ENCODE measurements at regions not wholly inside any gene's neighbourhood (a gene's known extent, or its start where the extent isn't known, plus 50 kb on each side); places are given as distances from the start of the nearest gene placed in this dataset.

- WGBS, 2 donors, result 67 to 83% methylated on average over 6 of the region's 6 CpGs
- TF ChIP-seq EP300 (IDR thresholded peaks at IDR 0.05) (no peak), POLR2A (IDR thresholded peaks at IDR 0.05) (no peak), POLR2AphosphoS5 (IDR thresholded peaks at IDR 0.05) (no peak)
- TF ChIP-seq, protein P1, sequence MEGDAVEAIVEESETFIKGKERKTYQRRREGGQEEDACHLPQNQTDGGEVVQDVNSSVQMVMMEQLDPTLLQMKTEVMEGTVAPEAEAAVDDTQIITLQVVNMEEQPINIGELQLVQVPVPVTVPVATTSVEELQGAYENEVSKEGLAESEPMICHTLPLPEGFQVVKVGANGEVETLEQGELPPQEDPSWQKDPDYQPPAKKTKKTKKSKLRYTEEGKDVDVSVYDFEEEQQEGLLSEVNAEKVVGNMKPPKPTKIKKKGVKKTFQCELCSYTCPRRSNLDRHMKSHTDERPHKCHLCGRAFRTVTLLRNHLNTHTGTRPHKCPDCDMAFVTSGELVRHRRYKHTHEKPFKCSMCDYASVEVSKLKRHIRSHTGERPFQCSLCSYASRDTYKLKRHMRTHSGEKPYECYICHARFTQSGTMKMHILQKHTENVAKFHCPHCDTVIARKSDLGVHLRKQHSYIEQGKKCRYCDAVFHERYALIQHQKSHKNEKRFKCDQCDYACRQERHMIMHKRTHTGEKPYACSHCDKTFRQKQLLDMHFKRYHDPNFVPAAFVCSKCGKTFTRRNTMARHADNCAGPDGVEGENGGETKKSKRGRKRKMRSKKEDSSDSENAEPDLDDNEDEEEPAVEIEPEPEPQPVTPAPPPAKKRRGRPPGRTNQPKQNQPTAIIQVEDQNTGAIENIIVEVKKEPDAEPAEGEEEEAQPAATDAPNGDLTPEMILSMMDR (IDR thresholded peaks at IDR 0.05), result no peak
- H3K9me3 ChIP-seq, result no peaks in the 10 kb centered on the region
These were observed 91.1 kb upstream of the CARD11 start for GRCh38 chr7:3134745-3135144.

DNA sequence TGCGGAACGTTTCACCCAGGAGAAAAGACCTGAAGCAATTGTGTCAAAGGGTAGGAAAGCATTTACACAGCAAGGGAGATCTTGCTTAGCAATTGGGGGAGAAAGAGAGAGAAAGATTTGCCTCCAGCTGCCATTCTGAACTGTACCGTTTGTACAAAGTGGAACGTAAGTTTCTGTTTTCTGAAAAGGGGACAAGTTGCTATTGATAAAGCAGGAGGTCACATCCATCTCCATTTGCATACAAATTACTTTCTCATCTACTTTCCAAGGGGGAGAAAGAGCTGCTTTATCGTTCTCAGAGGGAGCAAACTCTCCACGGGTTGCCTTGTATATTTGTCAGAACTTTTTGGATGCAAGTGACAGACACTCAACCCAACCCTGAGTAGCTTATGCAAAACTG, 92.0 kb upstream of the CARD11 start:
- no peak for TF ChIP-seq EP300 (IDR thresholded peaks at IDR 0.05)
- no peak for TF ChIP-seq POLR2A (IDR thresholded peaks at IDR 0.05)
- TF ChIP-seq POLR2AphosphoS5 (IDR thresholded peaks at IDR 0.05), result no peak
- TF ChIP-seq, protein P1 (IDR thresholded peaks at IDR 0.05), result no peak
- Histone ChIP-seq H3K27me3 (peaks cover 0 to 17% (median 0%) of the 10 kb centered on the region in 3 donors), H3K27ac (no peak overlapping the region), H3K4me1 (no peaks in the 10 kb centered on the region), H3K36me3 (no peaks in the 10 kb centered on the region), H3K9me3 (no peaks in the 10 kb centered on the region), H3K4me3 (no peak overlapping the region)
- intact Hi-C loops (cut with DNase I), result no loop called here
- 75 to 77% methylated on average over 6 of the region's 6 CpGs for WGBS, 2 donors
- no peak for DNase-seq

More at GRCh38 chr7:3134745-3135144, 91.1 kb upstream of the CARD11 start:
- intact Hi-C loops (cut with DNase I), result no loop called here
- H3K36me3 ChIP-seq, result no peaks in the 10 kb centered on the region
- no peak for DNase-seq
- no peaks in the 10 kb centered on the region for H3K4me1 ChIP-seq
- peaks cover 0 to 9% (median 0%) of the 10 kb centered on the region in 3 donors for H3K27me3 ChIP-seq
- H3K4me3 ChIP-seq, result no peak overlapping the region
- H3K27ac ChIP-seq, result no peak overlapping the region

- Histone ChIP-seq H3K4me3 (no peak overlapping the region), H3K4me1 (no peaks in the 10 kb centered on the region), H3K36me3 (no peaks in the 10 kb centered on the region), H3K27me3 (peaks cover 0 to 17% (median 0%) of the 10 kb centered on the region in 3 donors), H3K9me3 (no peaks in the 10 kb centered on the region), H3K27ac (no peak overlapping the region)
- 87 to 92% methylated on average over 6 of the region's 6 CpGs for WGBS, 2 donors
- no peak for DNase-seq
- intact Hi-C loops (cut with DNase I), result no loop called here
- TF ChIP-seq, protein P1 (IDR thresholded peaks at IDR 0.05), result no peak
- no peak for TF ChIP-seq EP300 (IDR thresholded peaks at IDR 0.05)
- no peak for TF ChIP-seq POLR2A (IDR thresholded peaks at IDR 0.05)
- TF ChIP-seq POLR2AphosphoS5 (IDR thresholded peaks at IDR 0.05), result no peak
These were observed 94.5 kb upstream of the CARD11 start for GRCh38 chr7:3138206-3138605.

- Histone ChIP-seq H3K4me3 (no peak overlapping the region), H3K4me1 (peaks cover 0 to 1% (median under 1%) of the 10 kb centered on the region in 4 donors), H3K27ac (no peak overlapping the region), H3K27me3 (peaks cover 0 to 17% (median 0%) of the 10 kb centered on the region in 3 donors), H3K9me3 (no peaks in the 10 kb centered on the region), H3K36me3 (no peaks in the 10 kb centered on the region)
- 58 to 76% methylated on average over 6 of the region's 6 CpGs for WGBS, 2 donors
- intact Hi-C loops (cut with DNase I), result no loop called here
- no peak for DNase-seq
- TF ChIP-seq, protein P1 (IDR thresholded peaks at IDR 0.05), result no peak
- TF ChIP-seq POLR2AphosphoS5 (IDR thresholded peaks at IDR 0.05) (no peak), EP300 (IDR thresholded peaks at IDR 0.05) (no peak), POLR2A (IDR thresholded peaks at IDR 0.05) (no peak)
These were observed 95.3 kb upstream of the CARD11 start for GRCh38 chr7:3138997-3139396.

DNA sequence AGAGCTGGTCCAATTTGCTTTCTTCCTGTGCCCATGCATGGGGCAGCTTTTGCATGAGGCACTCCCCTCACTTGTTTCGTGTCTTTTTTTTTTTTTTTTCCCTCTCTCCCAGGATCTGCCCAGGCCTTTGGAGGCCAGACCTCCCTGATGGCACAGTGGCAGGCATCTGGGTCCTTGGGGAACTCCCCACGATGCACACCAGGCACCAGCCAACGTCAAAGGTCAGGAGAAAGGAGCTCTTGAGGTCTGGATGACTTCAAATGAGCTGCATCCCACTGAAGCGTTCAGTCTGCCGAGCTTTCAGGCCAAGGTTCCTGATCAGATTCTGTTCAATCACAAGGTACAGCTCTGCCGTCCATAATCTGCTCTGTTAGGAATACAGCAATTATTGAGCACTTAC, 97.2 kb upstream of the CARD11 start:
- intact Hi-C loops (cut with DNase I), result no loop called here
- Histone ChIP-seq H3K36me3 (no peaks in the 10 kb centered on the region), H3K4me1 (peaks cover 0 to 9% (median 3%) of the 10 kb centered on the region in 4 donors), H3K4me3 (no peak overlapping the region), H3K27me3 (peaks cover 0 to 17% (median 0%) of the 10 kb centered on the region in 3 donors), H3K27ac (no peak overlapping the region), H3K9me3 (no peaks in the 10 kb centered on the region)
- WGBS, 2 donors, result 58 to 69% methylated on average over 6 of the region's 6 CpGs
- TF ChIP-seq, protein P1 (IDR thresholded peaks at IDR 0.05), result no peak
- TF ChIP-seq POLR2A (IDR thresholded peaks at IDR 0.05) (no peak), POLR2AphosphoS5 (IDR thresholded peaks at IDR 0.05) (no peak), EP300 (IDR thresholded peaks at IDR 0.05) (no peak)
- DNase-seq, result no peak
